GM10266 (cell line): ENCODE measurements at regions not wholly inside any gene's neighbourhood (a gene's known extent, or its start where the extent isn't known, plus 50 kb on each side); places are given as distances from the start of the nearest gene placed in this dataset.

Experiments
- DNase-seq: peaks from one replicate; pipeline ENCODE4 v3.0.0; 2012; ENCODE audit errors: extremely low spot score
- CTCF ChIP-seq: IDR thresholded peaks from 2 replicates; pipeline ENCODE4 v1.5.1; 2012; ENCODE audit warnings: mild to moderate bottlenecking, low read depth; ENCODE audit not compliant: control insufficient read depth, insufficient read depth; ENCODE audit errors: missing control alignments

- DNase-seq, result no peak
- TF ChIP-seq CTCF, result no peak
These were observed 633.6 kb downstream of the ZNF385D start for GRCh38 chr3:21117370-21117769.

- TF ChIP-seq CTCF, result no peak
- no peak for DNase-seq
These were observed 642.0 kb downstream of the ZNF385D start for GRCh38 chr3:21109056-21109455.

GRCh38 chr3:21105784-21106183, 645.2 kb downstream of the ZNF385D start:
- DNase-seq, result no peak
- no peak for TF ChIP-seq CTCF

GRCh38 chr3:21100656-21101359, 650.2 kb downstream of the ZNF385D start:
- no peak for TF ChIP-seq CTCF
- no peak for DNase-seq

GRCh38 chr3:21094686-21095085, 656.3 kb downstream of the ZNF385D start:
- no peak for DNase-seq
- no peak for TF ChIP-seq CTCF

GRCh38 chr3:21073561-21073960, 677.4 kb downstream of the ZNF385D start:
- DNase-seq, result no peak

More at GRCh38 chr3:21073561-21073960, 677.4 kb downstream of the ZNF385D start:
- TF ChIP-seq CTCF, result no peak
